HCT116 (cell line): ENCODE measurements at regions not wholly inside any gene's neighbourhood (a gene's known extent, or its start where the extent isn't known, plus 50 kb on each side); places are given as distances from the start of the nearest gene placed in this dataset.

Source experiments
- POLR2AphosphoS5 ChIP-seq: IDR thresholded peaks from 2 replicates; pipeline ENCODE4 v1.6.1; 2011; ENCODE audit warnings: mild to moderate bottlenecking, low read depth, low read length, moderate library complexity
- SIN3A ChIP-seq: IDR thresholded peaks from 2 replicates; pipeline ENCODE4 v1.6.1; 2012; ENCODE audit warnings: low read depth

DNA sequence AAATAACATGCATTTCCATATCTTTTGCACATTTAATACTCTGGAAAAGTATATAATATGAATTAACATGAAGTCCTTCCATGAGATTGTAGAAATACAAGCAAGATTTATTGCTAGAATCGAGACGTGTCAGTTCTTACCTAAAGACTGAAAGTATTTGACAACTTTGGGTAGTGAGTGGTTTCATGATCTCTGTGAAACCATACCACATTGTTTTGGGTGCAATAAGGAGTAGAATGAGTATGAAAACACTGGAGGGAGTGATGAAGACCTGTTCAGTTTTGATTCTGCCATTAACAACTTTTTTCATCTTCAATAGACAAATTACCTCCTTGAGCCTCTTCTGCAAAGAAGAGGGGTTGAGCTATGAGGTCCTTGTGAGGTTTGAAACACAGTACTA is 133.7 kb downstream of the NUDT12 start:
- TF ChIP-seq POLR2AphosphoS5 (no peak), SIN3A (no peak)
